Stimulated activated memory B cell treated with anti-CD40 and anti-IgM and Interleukin-4, amounts not matched to agents 10 μg/mL and 1 μg/mL and 100 μg/mL, for 72 hours (primary cell): ENCODE measurements at regions not wholly inside any gene's neighbourhood (a gene's known extent, or its start where the extent isn't known, plus 50 kb on each side); places are given as distances from the start of the nearest gene placed in this dataset.
"Not testable (repeated sequence)": the region's sequence is repeated elsewhere in the genome, so short reads cannot be mapped to it uniquely, and the experiment has no call there.

Source experiments
- ATAC-seq: fragments of 150-1000 bp; cut with Tn5 transposase; 2 replicates; pipeline ENCODE4 v1.10.0; 2021
- H3K27ac Mint-ChIP-seq: one replicate; pipeline ENCODE4 v1.8.0; 2022; ENCODE audit warnings: mild to moderate bottlenecking, mixed read lengths
- H3K27me3 Mint-ChIP-seq: one replicate; pipeline ENCODE4 v1.8.0; 2022; ENCODE audit warnings: mixed read lengths
- H3K36me3 Mint-ChIP-seq: one replicate; pipeline ENCODE4 v1.8.0; 2022; ENCODE audit warnings: mixed read lengths
- H3K4me1 Mint-ChIP-seq: one replicate; pipeline ENCODE4 v1.8.0; 2022; ENCODE audit warnings: mixed read lengths
- H3K4me3 Mint-ChIP-seq: one replicate; pipeline ENCODE4 v1.8.0; 2022; ENCODE audit warnings: mild to moderate bottlenecking, moderate library complexity, mixed read lengths
- H3K9me3 Mint-ChIP-seq: one replicate; pipeline ENCODE4 v1.8.0; 2022; ENCODE audit warnings: mixed read lengths

DNA sequence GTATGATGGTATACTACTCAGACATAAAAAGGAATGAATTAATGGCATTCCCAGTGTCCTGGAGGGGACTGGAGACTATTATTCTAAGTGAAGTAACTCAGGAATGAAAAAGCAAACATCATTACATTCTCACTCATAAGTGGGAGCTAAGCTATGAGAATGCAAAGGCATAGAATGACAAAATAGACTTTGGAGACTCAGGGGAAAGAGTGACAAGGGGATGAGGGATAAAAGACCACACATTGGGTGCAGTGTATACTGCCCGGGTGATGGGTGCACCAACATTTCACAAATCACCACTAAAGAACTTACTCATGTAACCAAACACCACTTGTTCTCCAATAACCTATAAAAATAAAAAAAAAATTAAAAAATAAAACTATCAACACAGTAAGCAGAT lies 587.3 kb upstream of the RGMB start:
- H3K4me3 Mint-ChIP-seq = no peak overlapping the region
- no peak overlapping the region for H3K27ac Mint-ChIP-seq
- H3K36me3 Mint-ChIP-seq = no peaks in the 10 kb centered on the region
- H3K4me1 Mint-ChIP-seq = no peaks in the 10 kb centered on the region
- peaks cover 8% of the 10 kb centered on the region for H3K9me3 Mint-ChIP-seq
- no peaks in the 10 kb centered on the region for H3K27me3 Mint-ChIP-seq
- ATAC-seq = no peak

DNA sequence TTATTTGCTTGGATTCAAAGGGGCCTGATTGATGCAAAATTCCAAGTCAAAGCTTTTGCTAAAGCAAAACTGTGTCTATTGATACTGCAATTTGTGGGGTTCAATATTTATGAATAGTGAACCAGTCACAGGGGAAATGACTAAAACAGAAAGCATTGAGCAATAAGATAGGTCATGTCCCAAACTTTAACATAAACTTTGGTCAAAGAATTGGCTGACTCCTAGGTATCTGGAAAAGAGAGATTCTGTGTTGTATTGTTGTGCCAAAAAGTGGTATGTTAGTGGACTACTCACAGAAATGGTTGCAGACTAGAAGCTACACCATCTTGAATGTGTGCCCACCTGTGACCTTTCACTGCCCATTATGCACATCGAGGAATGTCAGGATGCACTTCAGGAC lies 585.5 kb upstream of the RGMB start:
- Mint-ChIP-seq H3K4me1 (no peaks in the 10 kb centered on the region), H3K27ac (no peak overlapping the region), H3K27me3 (no peaks in the 10 kb centered on the region), H3K9me3 (peaks cover 5% of the 10 kb centered on the region), H3K36me3 (no peaks in the 10 kb centered on the region), H3K4me3 (no peak overlapping the region)
- no peak for ATAC-seq

- H3K9me3 Mint-ChIP-seq, H3K4me3 Mint-ChIP-seq, H3K4me1 Mint-ChIP-seq, H3K27ac Mint-ChIP-seq, ATAC-seq, H3K27me3 Mint-ChIP-seq, H3K36me3 Mint-ChIP-seq: not testable (repeated sequence)
These were observed 583.1 kb upstream of the RGMB start for GRCh38 chr5:98190344-98190743.

DNA sequence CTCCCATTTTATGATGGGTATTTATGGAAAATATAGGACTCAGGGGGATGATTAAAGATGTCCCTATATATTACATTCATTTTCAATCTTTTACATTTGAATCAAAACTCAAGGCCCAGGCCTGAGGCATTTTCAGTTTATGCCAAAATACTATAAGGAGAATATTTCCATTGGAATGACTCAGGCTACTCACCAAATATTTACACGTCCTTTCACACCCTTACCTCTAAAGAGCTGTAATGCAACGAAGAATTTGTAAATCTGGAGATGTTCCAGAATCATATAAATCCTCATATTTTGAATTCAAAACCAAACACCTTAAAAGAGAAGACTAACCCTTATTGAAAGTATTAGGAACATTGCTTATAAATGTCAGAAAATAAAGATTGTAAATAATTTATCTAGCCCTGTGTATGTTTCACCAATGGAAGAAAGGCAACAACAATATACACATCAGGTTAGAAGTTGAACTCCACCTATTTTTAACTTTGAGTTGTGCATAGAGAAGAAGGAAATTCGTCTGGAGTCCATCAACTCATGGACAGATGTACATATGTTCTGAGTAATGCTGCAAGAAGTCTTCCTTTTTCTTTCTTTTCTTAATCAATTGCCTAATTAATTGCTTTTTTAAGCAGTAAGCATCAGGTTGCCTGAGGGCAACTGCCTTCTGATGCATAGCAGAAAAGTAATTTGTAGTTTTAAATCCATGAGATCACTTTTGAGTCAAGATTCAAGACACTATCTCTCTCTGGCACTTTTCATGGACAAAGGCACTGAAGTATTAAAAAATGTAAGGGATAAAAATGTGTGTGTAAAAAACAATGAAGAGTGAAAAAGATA lies 579.3 kb upstream of the RGMB start:
- H3K36me3 Mint-ChIP-seq = no peaks in the 10 kb centered on the region
- no peaks in the 10 kb centered on the region for H3K27me3 Mint-ChIP-seq
- H3K27ac Mint-ChIP-seq = no peak overlapping the region
- H3K4me3 Mint-ChIP-seq = no peak overlapping the region
- no peaks in the 10 kb centered on the region for H3K4me1 Mint-ChIP-seq
- ATAC-seq = no peak
- no peaks in the 10 kb centered on the region for H3K9me3 Mint-ChIP-seq

DNA sequence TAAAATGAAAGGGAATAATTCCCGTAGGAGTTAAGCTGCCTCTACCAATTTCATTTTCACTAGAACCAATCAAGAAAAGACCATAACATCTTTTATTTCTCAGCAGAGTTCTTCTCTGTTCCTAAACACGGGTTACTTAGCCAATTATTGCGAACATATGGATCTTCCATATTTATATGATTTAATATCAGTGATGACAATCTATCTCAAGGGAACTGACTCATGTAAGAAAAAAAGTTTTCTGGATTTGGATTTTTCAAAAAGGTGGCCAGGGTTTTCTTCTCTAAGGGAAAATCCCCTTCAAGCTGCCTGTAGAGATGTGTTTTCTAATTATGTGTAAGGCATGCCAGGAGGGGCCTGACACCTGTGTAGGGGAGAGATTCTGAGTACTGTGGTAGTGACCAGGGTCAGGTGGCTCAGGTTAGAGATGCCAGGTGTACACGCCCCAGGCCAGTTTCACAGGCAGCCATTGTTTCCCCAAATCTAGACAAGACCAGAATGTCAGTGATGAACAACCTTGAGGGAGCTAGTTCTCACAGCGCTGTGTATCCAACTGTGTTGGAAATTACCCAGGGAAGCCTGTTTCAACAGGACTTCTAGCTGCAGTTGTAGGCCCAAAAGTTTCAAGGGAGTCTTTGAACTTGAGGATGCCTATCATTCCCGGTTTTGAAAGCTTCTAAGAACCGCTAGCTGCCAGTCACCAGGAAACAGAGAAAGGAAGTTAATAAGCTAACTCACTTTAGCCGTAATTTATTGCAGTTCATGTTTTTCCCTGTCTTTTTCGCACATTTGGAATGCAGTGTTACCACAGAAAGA lies 572.5 kb upstream of the RGMB start:
- ATAC-seq = no peak
- H3K27me3 Mint-ChIP-seq = no peaks in the 10 kb centered on the region
- peaks cover 4% of the 10 kb centered on the region for H3K9me3 Mint-ChIP-seq
- H3K4me3 Mint-ChIP-seq = no peak overlapping the region
- no peaks in the 10 kb centered on the region for H3K4me1 Mint-ChIP-seq
- H3K27ac Mint-ChIP-seq = no peak overlapping the region
- no peaks in the 10 kb centered on the region for H3K36me3 Mint-ChIP-seq

DNA sequence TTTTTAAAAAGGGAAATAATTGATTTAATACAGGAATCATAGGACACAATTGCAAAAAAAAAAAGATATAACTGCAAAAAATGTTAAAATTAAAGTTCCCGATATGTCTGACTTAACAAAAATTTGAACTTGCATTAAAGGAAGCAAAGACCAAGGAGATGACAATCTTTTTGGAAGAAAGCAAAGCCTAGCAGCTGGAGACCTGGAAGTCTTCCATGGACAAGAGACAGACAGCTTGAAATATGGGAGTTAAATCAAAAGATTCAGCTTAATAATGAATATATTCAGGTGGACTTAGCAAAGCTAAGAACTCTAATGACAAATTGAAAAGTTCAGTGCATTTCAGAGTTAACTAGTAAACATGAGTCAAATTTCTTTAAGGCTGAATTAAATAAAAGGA lies 568.7 kb upstream of the RGMB start:
- no peaks in the 10 kb centered on the region for H3K27me3 Mint-ChIP-seq
- ATAC-seq = no peak
- H3K36me3 Mint-ChIP-seq = no peaks in the 10 kb centered on the region
- H3K9me3 Mint-ChIP-seq = peaks cover 4% of the 10 kb centered on the region
- no peak overlapping the region for H3K27ac Mint-ChIP-seq
- H3K4me1 Mint-ChIP-seq = no peaks in the 10 kb centered on the region
- H3K4me3 Mint-ChIP-seq = no peak overlapping the region

DNA sequence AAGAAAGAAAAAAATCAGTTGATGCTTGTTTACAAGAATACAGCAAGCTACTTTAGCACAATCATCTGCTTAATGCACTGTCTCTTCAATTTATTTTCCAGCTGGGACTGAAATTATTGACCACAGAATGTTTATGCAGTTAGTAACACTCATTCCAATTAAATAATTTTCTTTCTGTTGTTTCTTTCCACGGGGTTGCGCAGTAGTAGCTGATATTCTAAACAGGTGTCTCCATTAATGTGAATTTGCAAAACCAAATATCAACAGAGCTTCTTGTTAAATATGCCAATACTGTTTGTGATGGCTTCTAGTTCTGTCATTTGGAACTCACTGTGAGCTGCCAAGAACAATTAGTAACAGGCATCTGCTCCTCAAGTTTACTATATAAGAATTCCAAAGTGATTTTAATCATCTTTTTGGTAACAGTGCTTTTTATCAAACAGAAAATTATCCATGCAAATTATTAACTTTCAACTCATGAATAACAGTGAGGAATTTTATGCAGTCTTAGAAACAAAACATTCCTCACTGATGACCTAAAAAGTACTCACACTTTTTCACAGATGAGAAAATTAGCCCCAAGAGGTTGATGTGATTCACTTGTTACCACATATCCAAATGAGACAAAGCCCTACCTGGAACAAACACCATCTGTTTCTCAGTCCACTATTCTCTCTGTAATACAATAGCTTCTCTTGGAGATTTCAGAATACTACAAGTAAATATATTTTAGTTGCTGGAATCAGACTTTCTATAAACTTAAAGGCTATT lies 567.6 kb upstream of the RGMB start:
- peaks cover 4% of the 10 kb centered on the region for H3K9me3 Mint-ChIP-seq
- H3K4me3 Mint-ChIP-seq = no peak overlapping the region
- no peak for ATAC-seq
- H3K4me1 Mint-ChIP-seq = no peaks in the 10 kb centered on the region
- no peaks in the 10 kb centered on the region for H3K36me3 Mint-ChIP-seq
- no peak overlapping the region for H3K27ac Mint-ChIP-seq
- no peaks in the 10 kb centered on the region for H3K27me3 Mint-ChIP-seq

GRCh38 chr5:98206566-98206965 lies 566.9 kb upstream of the RGMB start:
- Mint-ChIP-seq H3K4me3 (no peak overlapping the region), H3K9me3 (peaks cover 4% of the 10 kb centered on the region), H3K4me1 (no peaks in the 10 kb centered on the region), H3K36me3 (no peaks in the 10 kb centered on the region), H3K27ac (no peak overlapping the region), H3K27me3 (no peaks in the 10 kb centered on the region)
- ATAC-seq = no peak

GRCh38 chr5:98209418-98209817 lies 564.0 kb upstream of the RGMB start:
- ATAC-seq = no peak
- Mint-ChIP-seq H3K27me3 (no peaks in the 10 kb centered on the region), H3K9me3 (no peaks in the 10 kb centered on the region), H3K4me3 (no peak overlapping the region), H3K27ac (no peak overlapping the region), H3K4me1 (no peaks in the 10 kb centered on the region), H3K36me3 (no peaks in the 10 kb centered on the region)

- Mint-ChIP-seq H3K27me3 (no peaks in the 10 kb centered on the region), H3K27ac (no peak overlapping the region), H3K4me1 (no peaks in the 10 kb centered on the region), H3K4me3 (no peak overlapping the region), H3K9me3 (no peaks in the 10 kb centered on the region), H3K36me3 (no peaks in the 10 kb centered on the region)
- ATAC-seq = no peak
These were observed 559.0 kb upstream of the RGMB start for GRCh38 chr5:98214240-98215051.

DNA sequence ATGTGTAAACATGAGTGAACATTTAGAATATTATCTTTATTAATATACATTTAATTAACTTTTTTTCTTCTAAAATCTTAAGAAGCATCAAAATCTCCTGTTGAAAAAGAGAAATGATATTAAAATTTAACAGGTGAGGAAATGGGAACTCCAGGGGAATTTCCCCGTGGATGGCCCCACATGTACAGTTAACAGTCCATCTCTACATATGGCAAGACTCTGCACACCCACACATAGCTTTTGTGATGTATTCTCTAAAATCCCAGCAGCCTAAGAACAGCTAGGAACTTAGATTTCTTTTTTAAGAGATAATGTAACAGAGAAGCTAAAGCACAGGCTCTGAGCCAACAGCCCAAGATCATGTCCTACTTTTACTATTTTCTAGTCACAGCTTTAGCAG lies 556.3 kb upstream of the RGMB start:
- no peaks in the 10 kb centered on the region for H3K27me3 Mint-ChIP-seq
- no peaks in the 10 kb centered on the region for H3K36me3 Mint-ChIP-seq
- H3K27ac Mint-ChIP-seq = no peak overlapping the region
- no peak overlapping the region for H3K4me3 Mint-ChIP-seq
- ATAC-seq = no peak
- no peaks in the 10 kb centered on the region for H3K4me1 Mint-ChIP-seq
- no peaks in the 10 kb centered on the region for H3K9me3 Mint-ChIP-seq

DNA sequence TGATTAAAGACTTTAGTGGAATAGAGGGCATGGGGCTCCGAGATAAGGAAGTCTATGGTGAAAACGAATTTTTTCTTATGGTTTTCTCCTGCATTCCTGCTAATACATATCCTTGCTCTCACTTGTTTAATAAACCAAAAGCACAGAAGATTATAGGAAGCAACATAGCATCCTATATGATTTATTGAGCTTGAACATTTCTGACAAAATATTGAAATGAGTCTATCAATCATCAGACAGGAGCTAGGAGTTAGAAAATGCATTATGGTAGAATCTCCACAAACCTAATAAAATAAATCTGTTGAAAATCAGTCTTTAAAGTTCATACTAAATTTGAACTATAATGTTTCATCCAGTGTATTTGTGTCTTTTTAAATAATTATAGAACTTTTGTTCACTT lies 554.6 kb upstream of the RGMB start:
- Mint-ChIP-seq H3K36me3 (no peaks in the 10 kb centered on the region), H3K27ac (no peak overlapping the region), H3K9me3 (peaks cover 3% of the 10 kb centered on the region), H3K4me1 (no peaks in the 10 kb centered on the region), H3K27me3 (no peaks in the 10 kb centered on the region), H3K4me3 (no peak overlapping the region)
- ATAC-seq = no peak

- Mint-ChIP-seq H3K27ac (no peak overlapping the region), H3K4me3 (no peak overlapping the region), H3K36me3 (no peaks in the 10 kb centered on the region), H3K27me3 (no peaks in the 10 kb centered on the region), H3K9me3 (peaks cover 11% of the 10 kb centered on the region), H3K4me1 (no peaks in the 10 kb centered on the region)
- no peak for ATAC-seq
These were observed 546.0 kb upstream of the RGMB start for GRCh38 chr5:98227489-98227888.

DNA sequence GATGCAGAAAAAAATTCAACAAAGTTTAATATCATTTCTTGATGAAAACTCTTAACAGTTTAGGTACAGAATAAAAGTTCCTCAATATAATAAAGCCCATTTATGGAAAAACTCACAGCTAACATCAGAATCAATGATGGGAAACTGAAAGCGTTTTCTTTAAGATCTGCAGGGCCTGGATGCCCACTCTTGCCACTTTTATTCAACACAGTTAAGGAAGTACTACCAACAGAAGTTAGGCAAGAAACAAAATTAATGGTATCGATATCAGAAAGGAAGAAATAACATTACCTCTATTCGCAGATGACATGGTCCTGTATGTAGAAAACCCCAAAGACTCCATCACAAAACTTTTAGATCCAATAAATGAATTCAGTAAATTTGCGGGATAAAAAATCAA lies 542.4 kb upstream of the RGMB start:
- H3K27ac Mint-ChIP-seq = no peak overlapping the region
- H3K9me3 Mint-ChIP-seq = peaks cover 10% of the 10 kb centered on the region
- no peak overlapping the region for H3K4me3 Mint-ChIP-seq
- no peaks in the 10 kb centered on the region for H3K36me3 Mint-ChIP-seq
- no peaks in the 10 kb centered on the region for H3K27me3 Mint-ChIP-seq
- no peak for ATAC-seq
- H3K4me1 Mint-ChIP-seq = no peaks in the 10 kb centered on the region

DNA sequence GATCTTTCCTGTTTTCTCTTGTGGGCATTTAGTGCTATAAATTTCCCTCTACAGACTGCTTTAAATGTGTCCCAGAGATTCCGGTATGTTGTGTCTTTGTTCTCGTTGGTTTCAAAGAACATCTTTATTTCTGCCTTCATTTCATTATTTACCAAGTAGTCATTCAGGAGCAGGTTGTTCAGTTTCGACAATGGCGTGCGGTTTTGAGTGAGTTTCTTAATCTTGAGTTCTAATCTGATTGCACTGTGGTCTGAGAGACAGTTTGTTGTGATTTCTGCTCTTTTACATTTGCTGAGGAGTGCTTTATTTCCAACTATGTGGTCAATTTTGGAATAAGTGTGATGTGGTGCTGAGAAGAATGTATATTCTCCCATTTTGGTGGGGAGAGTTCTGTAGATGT lies 535.7 kb upstream of the RGMB start:
- peaks cover 16% of the 10 kb centered on the region for H3K9me3 Mint-ChIP-seq
- not testable (repeated sequence) for H3K27ac Mint-ChIP-seq, H3K36me3 Mint-ChIP-seq, H3K27me3 Mint-ChIP-seq, ATAC-seq, H3K4me1 Mint-ChIP-seq, H3K4me3 Mint-ChIP-seq
